Stimulated activated CD4-positive, alpha-beta T cell treated with anti-CD3 and anti-CD28 coated beads, Interleukin-12 subunit alpha, Interleukin-12 subunit beta, amount 100 ng/mL, for 24 hours (primary cell): ENCODE measurements at regions not wholly inside any gene's neighbourhood (a gene's known extent, or its start where the extent isn't known, plus 50 kb on each side); places are given as distances from the start of the nearest gene placed in this dataset.
"Not testable (repeated sequence)": the region's sequence is repeated elsewhere in the genome, so short reads cannot be mapped to it uniquely, and the experiment has no call there.

Experiments used
- DNase-seq, 2 experiments: peaks; one replicate each; pipeline ENCODE4 v3.0.0-alpha.2; 2020; ENCODE audit warnings: low read depth in 2 of 2

GRCh38 chr4:26208237-26208994 lies 112.4 kb upstream of the RBPJ start:
- no peak for DNase-seq

- not testable (repeated sequence) for DNase-seq
Observed at GRCh38 chr4:26209378-26209777, 111.4 kb upstream of the RBPJ start.

GRCh38 chr4:26212528-26212927 lies 108.3 kb upstream of the RBPJ start:
- DNase-seq: no peak

GRCh38 chr4:26213317-26213716 lies 107.5 kb upstream of the RBPJ start:
- no peak for DNase-seq

- no peak for DNase-seq
Observed at GRCh38 chr4:26214994-26215393, 105.8 kb upstream of the RBPJ start.

GRCh38 chr4:26215725-26216124 lies 105.1 kb upstream of the RBPJ start:
- no peak for DNase-seq

GRCh38 chr4:26217481-26217880 lies 103.3 kb upstream of the RBPJ start:
- no peak for DNase-seq

- no peak for DNase-seq
Observed at GRCh38 chr4:26217961-26218676, 102.7 kb upstream of the RBPJ start.

- DNase-seq: no peak
Observed at GRCh38 chr4:26218677-26219605, 101.9 kb upstream of the RBPJ start.

GRCh38 chr4:26220696-26221095 lies 100.1 kb upstream of the RBPJ start:
- no peak for DNase-seq

GRCh38 chr4:26223155-26223554 lies 97.7 kb upstream of the RBPJ start:
- DNase-seq: no peak

- DNase-seq: no peak
Observed at GRCh38 chr4:26226629-26227376, 94.0 kb upstream of the RBPJ start.

- no peak for DNase-seq
Observed at GRCh38 chr4:26227601-26228229, 93.1 kb upstream of the RBPJ start.

- DNase-seq: no peak
Observed at GRCh38 chr4:26228883-26229282, 91.9 kb upstream of the RBPJ start.

GRCh38 chr4:26229974-26230373 lies 90.8 kb upstream of the RBPJ start:
- no peak for DNase-seq

GRCh38 chr4:26233350-26233749 lies 87.5 kb upstream of the RBPJ start:
- no peak for DNase-seq

GRCh38 chr4:26235500-26235899 lies 85.3 kb upstream of the RBPJ start:
- no peak for DNase-seq

- no peak for DNase-seq
Observed at GRCh38 chr4:26237916-26238315, 82.9 kb upstream of the RBPJ start.

- no peak for DNase-seq
Observed at GRCh38 chr4:26238426-26238777, 82.4 kb upstream of the RBPJ start.

- DNase-seq: no peak
Observed at GRCh38 chr4:26238778-26239679, 81.8 kb upstream of the RBPJ start.
